Adrenal gland (tissue), 5 donors: ENCODE measurements at regions not wholly inside any gene's neighbourhood (a gene's known extent, or its start where the extent isn't known, plus 50 kb on each side); places are given as distances from the start of the nearest gene placed in this dataset.

Source experiments
- CTCF ChIP-seq, 6 experiments: fragments of 450-650 bp in 4 of 6; fragments of 200-600 bp in 2 of 6; sonication (generic) in 1 of 6; IDR thresholded peaks; 1 replicate in 5 of 6; 2 replicates in 1 of 6; pipeline versions ENCODE4 v1.5.1 to v1.8.0; 2016 to 2021; ENCODE audit warnings: antibody characterized with exemption in 6 of 6, mild to moderate bottlenecking in 2 of 6, moderate library complexity in 1 of 6
- POLR2A ChIP-seq, 2 donors: fragments of 450-650 bp; IDR thresholded peaks; one replicate each; pipeline ENCODE4 v1.6.1; 2017; ENCODE audit warnings: antibody characterized with exemption in 2 of 2, mild to moderate bottlenecking in 2 of 2, moderate library complexity in 1 of 2
- donor health status: DM: no; HTN: no; CAD: no.

GRCh38 chr16:26651464-26651863, 415.3 kb upstream of the C16orf82 start:
- no peak for TF ChIP-seq POLR2A (IDR thresholded peaks at IDR 0.05)
- no peak for TF ChIP-seq CTCF (IDR thresholded peaks at IDR 0.05)
